ENCODE measurements at regions not wholly inside any gene's neighbourhood (a gene's known extent, or its start where the extent isn't known, plus 50 kb on each side); places are given as distances from the start of the nearest gene placed in this dataset.
"Not testable (repeated sequence)": the region's sequence is repeated elsewhere in the genome, so short reads cannot be mapped to it uniquely, and the experiment has no call there.

GRCh38 chr13:22757530-22758120, 423.2 kb upstream of the SGCG start:
- peak; percentile 6 for DNase-seq (ENCODE audit: low read depth, low spot score)
- no peak overlapping the region for H3K4me3 ChIP-seq (ENCODE audit: low read length)

DNA sequence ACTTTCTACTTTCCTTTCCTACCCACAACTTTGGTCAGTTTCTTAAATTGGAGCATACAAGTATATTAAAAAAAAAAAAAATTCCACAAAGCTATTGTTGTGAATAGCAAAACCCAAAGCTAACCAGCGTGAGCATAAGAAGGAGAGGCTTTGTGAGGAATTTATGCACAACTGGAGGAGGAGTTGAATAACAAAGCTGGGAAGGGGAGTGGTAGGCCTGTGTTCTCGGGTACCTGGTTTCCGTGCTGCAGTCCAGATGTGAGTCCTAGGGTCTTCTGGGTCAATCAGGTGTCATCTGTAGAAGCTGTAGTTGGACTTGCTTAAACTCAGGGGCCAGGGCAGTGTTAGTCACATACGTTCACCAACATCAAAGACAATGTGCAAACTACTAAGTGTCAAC, 422.5 kb upstream of the SGCG start:
- no peak overlapping the region for H3K4me3 ChIP-seq (ENCODE audit: low read length)
- no peak for DNase-seq (ENCODE audit: low read depth, low spot score)

GRCh38 chr13:22761709-22762108, 419.1 kb upstream of the SGCG start:
- no peak for DNase-seq (ENCODE audit: low read depth, low spot score)

DNA sequence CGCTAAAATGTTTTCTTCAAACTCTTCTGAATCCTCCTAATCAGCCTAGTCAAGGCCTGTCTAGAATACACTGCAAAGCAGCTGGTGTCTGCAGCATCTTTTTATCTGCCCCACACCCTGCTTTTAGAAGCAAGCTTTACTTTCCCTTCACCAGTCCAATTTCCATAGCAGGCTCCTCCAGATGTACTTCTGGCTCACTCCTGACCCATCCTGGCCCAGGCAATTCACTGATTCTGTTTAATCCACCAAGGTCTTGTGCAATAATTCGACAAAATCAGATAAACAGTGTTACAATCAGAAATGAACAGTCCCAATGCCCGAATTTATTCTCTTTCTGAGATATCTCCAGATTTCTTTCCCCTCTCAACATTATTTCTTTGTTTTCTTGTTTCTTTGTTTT, 415.2 kb upstream of the SGCG start:
- H3K4me3 ChIP-seq (ENCODE audit: low read length): no peak overlapping the region
- no peak for DNase-seq (ENCODE audit: low read depth, low spot score)

More at GRCh38 chr13:22761709-22762108, 419.1 kb upstream of the SGCG start:
- no peak overlapping the region for H3K4me3 ChIP-seq (ENCODE audit: low read length)

DNA sequence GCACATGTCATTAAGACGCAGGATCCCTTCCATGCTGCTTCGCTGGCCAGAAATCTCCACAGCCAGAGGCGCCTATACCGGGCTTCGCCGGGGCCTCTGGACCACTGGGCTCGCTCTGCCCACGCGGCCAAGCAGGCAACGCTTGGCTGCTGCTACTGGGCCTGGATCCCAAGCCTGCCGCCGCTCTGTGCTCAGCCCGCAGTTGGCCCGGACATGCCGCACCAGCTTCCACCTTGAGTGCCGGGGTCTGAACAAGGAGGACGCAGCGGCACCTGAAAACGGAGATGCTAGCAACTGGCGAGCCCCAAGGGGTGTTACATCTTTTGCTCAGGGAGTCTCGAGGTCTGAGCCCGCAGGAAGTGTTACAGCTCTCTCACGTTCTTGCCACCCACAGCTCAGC, 409.9 kb upstream of the SGCG start:
- no peak overlapping the region for H3K4me3 ChIP-seq (ENCODE audit: low read length)
- no peak for DNase-seq (ENCODE audit: low read depth, low spot score)

- H3K4me3 ChIP-seq (ENCODE audit: low read length): no peak overlapping the region
- no peak for DNase-seq (ENCODE audit: low read depth, low spot score)
Observed at GRCh38 chr13:22773465-22773864, 407.3 kb upstream of the SGCG start.

DNA sequence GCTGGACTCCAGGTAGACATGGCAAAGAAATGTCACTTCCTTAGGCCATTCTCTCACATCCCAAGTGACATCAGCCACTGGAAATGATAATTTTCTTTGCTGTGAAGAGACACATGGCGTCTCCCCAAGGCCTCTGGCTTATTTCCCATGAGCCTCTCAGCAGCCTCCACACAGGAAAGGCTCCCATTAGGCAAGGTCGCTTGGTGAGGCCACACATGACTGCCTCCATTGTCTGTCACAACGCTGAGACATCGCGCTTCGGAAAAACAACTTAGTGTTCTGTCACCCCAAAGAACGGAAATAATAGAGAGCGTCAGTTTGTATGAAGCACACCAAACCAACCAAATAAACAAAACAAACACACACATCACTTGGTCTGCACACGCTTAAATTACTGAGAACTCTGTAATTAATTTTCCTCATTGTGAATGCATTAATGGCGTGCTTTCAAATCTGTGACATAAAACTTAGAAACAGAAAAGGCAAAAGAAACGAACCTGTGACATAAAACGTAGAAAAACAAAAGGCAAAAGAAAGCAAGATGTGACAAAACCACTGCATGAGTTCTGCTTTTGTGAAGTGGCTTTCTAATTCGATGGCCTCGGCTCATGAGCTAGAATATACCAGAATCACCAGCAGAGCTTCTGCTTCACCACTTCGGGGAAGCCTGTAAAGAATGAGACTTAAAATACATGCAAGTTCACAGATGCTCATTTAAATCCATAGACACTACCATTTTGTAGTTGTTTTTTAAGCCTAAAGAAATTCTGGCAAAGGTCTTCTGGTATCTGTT, 404.2 kb upstream of the SGCG start:
- H3K4me3 ChIP-seq (ENCODE audit: low read length): no peak overlapping the region
- DNase-seq (ENCODE audit: low read depth, low spot score): no peak

DNA sequence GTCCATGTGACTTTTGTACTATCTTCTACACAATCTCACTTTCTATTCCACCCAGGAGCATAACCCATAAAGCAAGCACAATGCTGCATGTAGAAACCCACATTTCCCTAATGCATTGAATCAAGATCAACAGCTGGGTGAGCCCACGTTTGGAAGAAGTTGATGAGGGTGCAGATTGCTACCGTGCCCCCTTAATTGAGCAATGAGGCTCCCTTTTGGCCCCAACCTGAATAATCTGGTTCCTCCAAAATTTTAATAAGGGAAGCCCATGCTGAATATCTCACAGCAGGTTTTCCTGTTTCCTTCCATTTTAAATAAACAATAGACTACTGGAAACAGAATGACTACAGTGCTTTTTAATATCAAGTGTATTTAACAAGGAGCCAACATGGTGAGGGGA, 403.6 kb upstream of the SGCG start:
- H3K4me3 ChIP-seq (ENCODE audit: low read length): no peak overlapping the region
- DNase-seq (ENCODE audit: low read depth, low spot score): no peak

DNA sequence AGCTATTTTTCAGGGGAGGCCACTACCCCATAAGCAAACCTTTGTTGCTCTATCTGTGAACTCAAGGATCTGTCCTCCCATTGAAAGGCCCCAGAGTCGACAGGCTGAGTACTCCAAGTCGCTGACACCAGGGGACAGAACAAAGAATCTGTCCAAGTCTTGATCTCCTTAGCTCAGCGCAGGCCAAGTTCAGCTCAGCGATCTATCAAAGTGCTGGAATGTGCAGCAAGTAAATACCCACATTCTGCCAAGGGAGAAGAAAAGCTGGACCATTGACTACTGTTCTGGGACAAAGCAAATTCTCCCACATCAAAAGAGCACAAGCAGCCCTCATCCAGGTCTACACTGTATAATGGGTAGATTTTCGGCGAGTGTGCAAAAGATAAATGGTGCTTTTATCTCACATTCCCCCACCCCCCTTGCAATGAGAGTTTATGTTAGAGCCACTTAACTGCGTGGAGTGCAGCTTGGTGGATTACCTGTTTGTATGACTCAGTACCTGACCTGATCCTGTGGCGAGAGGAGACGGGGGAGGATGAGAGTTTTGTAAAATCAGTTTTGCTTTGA, 391.7 kb upstream of the SGCG start:
- H3K4me3 ChIP-seq (ENCODE audit: low read length): no peak overlapping the region
- DNase-seq (ENCODE audit: low read depth, low spot score): no peak

GRCh38 chr13:22789916-22790315, 390.9 kb upstream of the SGCG start:
- H3K4me3 ChIP-seq (ENCODE audit: low read length): no peak overlapping the region

DNA sequence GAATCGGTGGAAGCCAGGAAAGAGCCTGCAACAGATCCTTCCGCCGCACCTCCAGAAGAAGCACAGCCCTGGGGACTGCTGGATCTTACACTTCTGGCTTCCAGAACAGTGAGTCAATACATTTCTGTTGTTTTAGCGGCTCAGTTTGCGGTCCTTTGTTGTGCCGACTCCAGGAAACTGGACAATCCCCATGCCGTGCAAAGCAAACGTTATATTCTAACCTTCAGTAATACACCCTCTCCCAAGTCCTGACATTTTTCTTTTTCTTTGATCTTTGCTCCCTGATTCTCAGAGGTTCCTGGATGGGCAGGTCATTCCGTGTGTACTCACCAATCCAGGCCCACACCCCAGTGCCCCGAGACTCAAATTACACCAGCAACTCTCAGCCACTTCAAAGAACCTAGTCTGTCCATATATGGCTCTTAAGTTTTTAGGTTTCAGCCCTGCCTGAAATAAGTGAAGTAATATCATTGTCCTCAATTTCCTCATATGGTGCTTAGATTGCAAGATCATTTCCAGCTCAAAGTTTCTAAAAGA, 387.1 kb upstream of the SGCG start:
- no peak overlapping the region for H3K4me3 ChIP-seq (ENCODE audit: low read length)
- DNase-seq (ENCODE audit: low read depth, low spot score): no peak

More at GRCh38 chr13:22789916-22790315, 390.9 kb upstream of the SGCG start:
- DNase-seq (ENCODE audit: low read depth, low spot score): no peak

DNA sequence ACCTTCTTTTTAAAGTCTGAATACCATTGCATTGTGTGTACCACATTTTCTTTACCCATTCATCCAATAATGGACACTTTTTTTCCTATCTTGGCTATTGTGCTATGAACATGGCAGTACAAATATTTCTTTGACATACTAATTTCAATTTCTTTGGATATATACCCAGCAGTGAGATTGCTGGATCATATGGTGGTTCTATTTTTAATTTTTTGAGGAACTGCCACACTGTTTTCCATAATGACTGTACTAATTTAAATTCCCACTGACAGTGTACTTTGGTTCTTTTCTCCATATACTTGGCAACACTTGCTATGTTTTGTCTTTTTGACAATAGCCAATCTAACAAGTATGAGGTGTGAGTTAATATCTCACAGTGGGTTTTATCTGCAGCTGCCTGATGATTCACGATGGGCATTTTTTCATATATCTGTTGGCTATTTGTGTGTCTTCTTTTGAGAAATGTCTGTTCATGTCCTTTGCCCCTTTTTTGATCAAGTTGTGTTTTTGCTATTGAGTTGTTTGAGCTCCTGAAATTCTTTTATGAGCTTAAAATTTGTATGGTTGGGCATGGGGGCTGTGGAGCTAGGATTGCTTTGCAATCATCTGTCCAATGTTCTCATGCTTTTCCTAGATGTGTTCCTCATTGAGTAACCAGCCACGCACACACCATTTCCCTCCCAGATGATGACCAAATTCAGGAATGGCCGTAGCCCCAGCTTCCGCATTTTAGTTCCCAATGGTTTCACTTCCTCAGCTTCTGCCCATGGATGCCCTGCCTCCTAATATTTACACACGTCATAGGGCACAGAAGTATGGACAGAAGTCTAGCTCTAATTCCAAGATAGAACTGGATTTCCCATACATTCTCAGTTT, 380.0 kb upstream of the SGCG start:
- no peak for DNase-seq (ENCODE audit: low read depth, low spot score)

GRCh38 chr13:22801402-22802003, 379.3 kb upstream of the SGCG start:
- no peak for DNase-seq (ENCODE audit: low read depth, low spot score)
- no peak overlapping the region for H3K4me3 ChIP-seq (ENCODE audit: low read length)

More for the DNA sequence above, 380.0 kb upstream of the SGCG start:
- no peak overlapping the region for H3K4me3 ChIP-seq (ENCODE audit: low read length)

- no peak for DNase-seq (ENCODE audit: low read depth, low spot score)
- no peak overlapping the region for H3K4me3 ChIP-seq (ENCODE audit: low read length)
Observed at GRCh38 chr13:22812793-22813192, 368.0 kb upstream of the SGCG start.

DNA sequence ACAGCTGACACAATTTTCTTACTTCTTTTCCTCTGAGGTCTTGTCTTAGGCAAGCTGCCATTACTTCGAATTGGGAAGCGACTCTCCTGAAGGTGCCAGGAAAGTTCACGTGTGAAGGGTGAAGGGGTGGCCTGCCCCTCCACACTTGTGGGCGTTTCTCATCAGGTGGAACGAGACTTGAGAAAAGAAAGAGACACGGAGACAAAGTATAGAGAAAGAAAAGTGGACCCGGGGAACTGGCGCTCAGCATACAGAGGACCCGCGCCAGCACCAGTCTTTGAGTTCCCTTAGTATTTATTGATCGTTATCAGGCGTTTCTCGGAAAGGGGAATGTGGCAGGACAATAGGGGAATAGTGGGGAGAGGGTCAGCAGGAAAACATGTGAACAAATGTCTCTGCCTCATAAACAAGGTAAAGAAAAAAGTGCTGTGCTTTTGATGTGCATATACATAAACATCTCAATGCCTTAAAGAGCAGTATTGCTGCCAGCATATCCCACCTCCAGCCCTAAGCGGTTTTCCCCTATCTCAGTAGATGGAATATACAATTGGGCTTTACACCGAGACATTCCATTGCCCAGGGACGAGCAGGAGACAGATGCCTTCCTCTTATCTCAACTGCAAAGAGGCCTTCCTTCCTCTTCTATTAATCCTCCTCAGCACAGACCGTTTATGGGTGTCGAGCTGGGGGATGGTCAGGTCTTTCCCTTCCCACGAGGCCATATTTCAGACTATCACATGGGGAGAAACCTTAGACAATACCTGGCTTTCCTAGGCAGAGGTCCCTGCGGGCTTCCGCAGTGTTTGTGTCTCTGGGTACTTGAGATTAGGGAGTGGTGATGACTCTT, 367.0 kb upstream of the SGCG start:
- not testable (repeated sequence) for DNase-seq (ENCODE audit: low read depth, low spot score)

GRCh38 chr13:22814433-22814832, 366.3 kb upstream of the SGCG start:
- H3K4me3 ChIP-seq (ENCODE audit: low read length); DNase-seq (ENCODE audit: low read depth, low spot score): not testable (repeated sequence)

More for the DNA sequence above, 367.0 kb upstream of the SGCG start:
- H3K4me3 ChIP-seq (ENCODE audit: low read length): not testable (repeated sequence)

DNA sequence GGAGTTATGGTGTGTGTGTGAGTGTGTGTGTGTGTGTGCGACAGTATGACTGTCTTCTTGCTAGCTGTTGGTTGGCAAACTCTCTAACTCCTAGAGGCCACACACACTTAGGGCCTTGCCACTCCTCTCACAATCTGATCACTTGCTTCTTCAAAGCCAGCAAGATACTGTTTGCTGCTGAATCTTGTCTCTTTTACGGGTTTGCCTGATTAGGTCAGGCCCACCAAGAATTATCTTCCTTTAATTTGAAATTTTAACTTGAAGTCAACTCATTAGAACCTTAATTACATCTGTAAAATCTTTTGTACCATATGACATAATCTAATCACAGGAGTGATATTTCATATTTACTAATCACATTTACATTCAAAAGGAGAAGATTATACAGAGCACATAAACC, 359.2 kb upstream of the SGCG start:
- no peak for DNase-seq (ENCODE audit: low read depth, low spot score)
- H3K4me3 ChIP-seq (ENCODE audit: low read length): no peak overlapping the region

GRCh38 chr13:22825186-22825585, 355.6 kb upstream of the SGCG start:
- no peak overlapping the region for H3K4me3 ChIP-seq (ENCODE audit: low read length)
- DNase-seq (ENCODE audit: low read depth, low spot score): no peak

Measured in Jurkat, Clone E6-1 (cell line).